H1 (cell line): ENCODE measurements at regions not wholly inside any gene's neighbourhood (a gene's known extent, or its start where the extent isn't known, plus 50 kb on each side); places are given as distances from the start of the nearest gene placed in this dataset.

ENCODE experiments used
- CTCF ChIA-PET: fragments of 300-600 bp; sonication (Branson Sonifier 250); formaldehyde crosslinking; loops from one replicate; lab custom pipeline; 2021; ENCODE audit not compliant: partially characterized antibody; lab: Charles Lee
- POLR2A ChIA-PET: fragments of 300-600 bp; sonication (Branson Sonifier 250); formaldehyde crosslinking; loops from one replicate; lab custom pipeline; 2021; ENCODE audit warnings: inconsistent platforms; ENCODE audit not compliant: partially characterized antibody; lab: Charles Lee
- DNase-seq, 2 experiments: peaks; one replicate each; pipeline versions ENCODE4 v3.0.0 to v3.0.0-alpha.2; 2010 to 2022; ENCODE audit warnings: low spot score in 2 of 2, low read depth in 1 of 2, mixed read lengths in 1 of 2
- FAIRE-seq: peaks from 2 replicates; lab custom pipeline; 2011; peaks lifted over from hg19 to GRCh38; lab: Jason Lieb, UNC
- H2AFZ ChIP-seq: 2 replicates; pipeline ENCODE4 v1.8.1; 2012; ENCODE audit warnings: low read length, inconsistent platforms
- H2AK5ac ChIP-seq: 2 replicates; pipeline ENCODE4 v1.6.1; 2013; ENCODE audit warnings: low read depth, low read length
- H2BK120ac ChIP-seq: replicated peaks from 2 replicates; pipeline ENCODE3; 2013; ENCODE audit warnings: low read depth, low read length, inconsistent platforms
- H2BK12ac ChIP-seq: 2 replicates; pipeline ENCODE4 v1.6.1; 2013; ENCODE audit warnings: low read depth, low read length
- H2BK15ac ChIP-seq: 2 replicates; pipeline ENCODE4 v1.6.1; 2013; ENCODE audit warnings: low read length
- H2BK20ac ChIP-seq: 2 replicates; pipeline ENCODE4 v1.6.1; 2013; ENCODE audit warnings: low read length
- H2BK5ac ChIP-seq: 2 replicates; pipeline ENCODE4 v1.6.1; 2013; ENCODE audit warnings: low read depth, low read length
- H3K14ac ChIP-seq: 2 replicates; pipeline ENCODE4 v1.6.1; 2013; ENCODE audit warnings: inconsistent platforms; ENCODE audit not compliant: insufficient read length
- H3K18ac ChIP-seq: 2 replicates; pipeline ENCODE4 v1.6.1; 2013; ENCODE audit warnings: low read length; ENCODE audit errors: extremely low read depth
- H3K23ac ChIP-seq: 2 replicates; pipeline ENCODE4 v1.6.1; 2013; ENCODE audit warnings: inconsistent platforms; ENCODE audit not compliant: insufficient read length
- H3K23me2 ChIP-seq: 2 replicates; pipeline ENCODE4 v1.6.1; 2013; ENCODE audit warnings: low read depth, low read length
- H3K27ac ChIP-seq: 2 replicates; pipeline ENCODE4 v1.6.1; 2011; ENCODE audit warnings: low read depth, low read length, inconsistent platforms
- H3K27me3 ChIP-seq, 4 experiments: replicated peaks in 1 of 4; 1 replicate in 1 of 4; 2 replicates in 3 of 4; pipeline versions ENCODE4 v1.6.1 to v1.8.1; 2011 to 2013; ENCODE audit warnings: low read length in 3 of 4, mild to moderate bottlenecking in 3 of 4, inconsistent platforms in 2 of 4, mixed read lengths in 2 of 4, moderate library complexity in 1 of 4; ENCODE audit not compliant: control insufficient read depth in 3 of 4, insufficient read depth in 3 of 4; ENCODE audit errors: extremely low read depth in 1 of 4
- H3K36me3 ChIP-seq, 4 experiments: 2 replicates each; pipeline versions ENCODE4 v1.6.1 to v1.8.1; 2011 to 2013; ENCODE audit warnings: mild to moderate bottlenecking in 4 of 4, low read length in 3 of 4, moderate library complexity in 2 of 4, control low read depth in 1 of 4, inconsistent platforms in 1 of 4; ENCODE audit not compliant: insufficient read depth in 4 of 4, control insufficient read depth in 2 of 4
- H3K4ac ChIP-seq: replicated peaks from 2 replicates; pipeline ENCODE3; 2013; ENCODE audit warnings: low read length, low read depth, mixed read lengths, inconsistent platforms; ENCODE audit not compliant: insufficient read length
- H3K4me1 ChIP-seq, 4 experiments: replicated peaks in 1 of 4; 1 replicate in 1 of 4; 2 replicates in 3 of 4; pipeline versions ENCODE4 v1.6.1 to v1.8.1; 2011 to 2013; ENCODE audit warnings: low read length in 3 of 4, inconsistent platforms in 2 of 4, mixed read lengths in 1 of 4; ENCODE audit not compliant: insufficient read depth in 4 of 4, control insufficient read depth in 3 of 4
- H3K4me2 ChIP-seq, 2 experiments: 2 replicates each; pipeline versions ENCODE4 v1.6.1 to v1.8.1; 2011 to 2013; ENCODE audit warnings: low read depth in 2 of 2, low read length in 2 of 2, control low read depth in 1 of 2, inconsistent platforms in 1 of 2, mild to moderate bottlenecking in 1 of 2; ENCODE audit not compliant: insufficient read depth in 1 of 2
- H3K4me3 ChIP-seq, 4 experiments: fragments of 200-600, 300-600 bp in 1 of 4; sonication (generic), shearing (Covaris generic), sonication (Bioruptor Twin) in 1 of 4; 2 replicates each; pipeline versions ENCODE4 v1.5.1 to v1.8.1; 2011 to 2016; ENCODE audit warnings: low read length in 4 of 4, low read depth in 3 of 4, control low read depth in 2 of 4, inconsistent platforms in 2 of 4, mild to moderate bottlenecking in 2 of 4, mixed read lengths in 1 of 4, moderate library complexity in 1 of 4; ENCODE audit not compliant: insufficient read depth in 2 of 4; ENCODE audit errors: extremely low read depth in 1 of 4
- H3K56ac ChIP-seq: replicated peaks from 2 replicates; pipeline ENCODE3; 2013; ENCODE audit warnings: low read depth, mild to moderate bottlenecking, mixed read lengths, low read length, inconsistent platforms; ENCODE audit not compliant: insufficient read length
- H3K79me1 ChIP-seq: 2 replicates; pipeline ENCODE4 v1.6.1; 2013; ENCODE audit warnings: low read depth, low read length, control low read depth
- H3K79me2 ChIP-seq, 2 experiments: 2 replicates each; pipeline versions ENCODE4 v1.6.1 to v1.8.1; 2012 to 2013; ENCODE audit warnings: low read length in 2 of 2, mild to moderate bottlenecking in 2 of 2, inconsistent platforms in 1 of 2; ENCODE audit not compliant: insufficient read depth in 2 of 2, control insufficient read depth in 1 of 2
- H3K9ac ChIP-seq, 4 experiments: replicated peaks in 1 of 4; 1 replicate in 1 of 4; 2 replicates in 3 of 4; pipeline versions ENCODE4 v1.6.1 to v1.8.1; 2011 to 2013; ENCODE audit warnings: low read depth in 3 of 4, low read length in 3 of 4, control low read depth in 2 of 4, mild to moderate bottlenecking in 2 of 4, moderate library complexity in 2 of 4, inconsistent platforms in 1 of 4; ENCODE audit errors: extremely low read depth in 1 of 4
- H3K9me3 ChIP-seq, 2 experiments: 2 replicates each; pipeline versions ENCODE4 v1.6.1 to v1.8.1; 2012 to 2013; ENCODE audit warnings: mild to moderate bottlenecking in 2 of 2, moderate library complexity in 2 of 2, control low read depth in 1 of 2, inconsistent platforms in 1 of 2, low read depth in 1 of 2, low read length in 1 of 2, mixed read lengths in 1 of 2; ENCODE audit not compliant: insufficient read depth in 2 of 2
- H4K20me1 ChIP-seq, 2 experiments: replicated peaks in 1 of 2; 2 replicates each; pipeline versions ENCODE3 to v1.8.1; 2011 to 2013; ENCODE audit warnings: inconsistent platforms in 2 of 2, low read length in 2 of 2, mild to moderate bottlenecking in 1 of 2; ENCODE audit not compliant: insufficient read depth in 2 of 2, control insufficient read depth in 1 of 2
- H4K5ac ChIP-seq: 2 replicates; pipeline ENCODE4 v1.6.1; 2013; ENCODE audit warnings: low read length, low read depth, mixed read lengths, inconsistent platforms; ENCODE audit not compliant: insufficient read length
- H4K8ac ChIP-seq: 2 replicates; pipeline ENCODE4 v1.8.0; 2013; ENCODE audit warnings: mild to moderate bottlenecking, moderate library complexity, low read length, inconsistent platforms; ENCODE audit not compliant: insufficient read depth; ENCODE audit errors: extremely low read depth
- H4K91ac ChIP-seq: replicated peaks from 2 replicates; pipeline ENCODE3; 2013; ENCODE audit warnings: low read length, mixed read lengths, inconsistent platforms; ENCODE audit not compliant: insufficient read length
- CHD2 ChIP-seq: IDR thresholded peaks from 2 replicates; pipeline ENCODE4 v1.6.1; 2012; ENCODE audit warnings: low read length, improper control_type of control experiment
- GABPA ChIP-seq: IDR thresholded peaks from 2 replicates; pipeline ENCODE4 v1.6.1; 2011; ENCODE audit warnings: mild to moderate bottlenecking, low read length, moderate library complexity, borderline replicate concordance; ENCODE audit not compliant: insufficient read depth
- KDM5A ChIP-seq: fragments of 200-600 bp; IDR thresholded peaks from 2 replicates; pipeline ENCODE4 v1.7.1; 2012; ENCODE audit warnings: mild to moderate bottlenecking, low read length, inconsistent platforms, mixed read lengths
- POLR2AphosphoS5 ChIP-seq: IDR thresholded peaks from 2 replicates; pipeline ENCODE4 v1.6.1; 2011; ENCODE audit warnings: low read depth, low read length
- SAP30 ChIP-seq: fragments of 300-600 bp; sonication (generic); IDR thresholded peaks from 2 replicates; pipeline ENCODE4 v1.7.1; 2012; ENCODE audit warnings: low read length, moderate library complexity, mild to moderate bottlenecking, inconsistent platforms; ENCODE audit not compliant: insufficient read depth, insufficient replicate concordance
- WGBS, 2 experiments: shearing (Covaris generic) in 1 of 2; methylation state at CpG; one replicate each; pipeline versions ENCODE4 v1.1.6 to v1.1.7; 2013 to 2015; ENCODE audit warnings: low lambda C conversion rate in 2 of 2, mixed read lengths in 2 of 2, inconsistent platforms in 1 of 2, low coverage in 1 of 2, missing lambda C conversion rate in 1 of 2; ENCODE audit not compliant: insufficient replicate concordance in 2 of 2, insufficient coverage in 1 of 2, insufficient read length in 1 of 2; ENCODE audit errors: extremely low coverage in 1 of 2, missing lambda C conversion rate in 1 of 2; 5-methylcytosine and 5-hydroxymethylcytosine counted together

- no peak overlapping the region for H4K91ac ChIP-seq
- H4K8ac ChIP-seq: no peak overlapping the region
- H2AFZ ChIP-seq: no peak overlapping the region
- H3K23me2 ChIP-seq: no peaks in the 10 kb centered on the region; the same call in 1 of the 2 replicates
- FAIRE-seq: no peak
- POLR2A ChIA-PET: no interaction called here
- H3K4me1 ChIP-seq: no peaks in the 10 kb centered on the region
- H3K56ac ChIP-seq: no peak overlapping the region
- no peaks in the 10 kb centered on the region for H3K79me2 ChIP-seq
- H3K4me3 ChIP-seq: no peak overlapping the region
- no peak overlapping the region for H3K4me2 ChIP-seq
- no peak overlapping the region for H3K23ac ChIP-seq
- H2BK5ac ChIP-seq: no peak overlapping the region
- DNase-seq: no peak
- no peaks in the 10 kb centered on the region for H4K20me1 ChIP-seq
- H3K9ac ChIP-seq: no peak overlapping the region
- CTCF ChIA-PET: interaction anchor here (1.4 to 7.0 kb wide), 3 partner anchors 20 to 72 kb away, joined by 4 to 39 read pairs (median 7); no protein-coding TSS in a partner anchor
- no peak overlapping the region for H3K14ac ChIP-seq
- no peak overlapping the region for H2BK15ac ChIP-seq
- no peaks in the 10 kb centered on the region for H3K27me3 ChIP-seq
- no peak for TF ChIP-seq KDM5A
- no peak for TF ChIP-seq GABPA
- no peak for TF ChIP-seq SAP30
- TF ChIP-seq POLR2AphosphoS5: no peak
- TF ChIP-seq CHD2: no peak
- no peak overlapping the region for H2BK20ac ChIP-seq
- no peak overlapping the region for H3K4ac ChIP-seq
- H3K27ac ChIP-seq: no peak overlapping the region
- no peak overlapping the region for H2BK120ac ChIP-seq
- no peak overlapping the region for H2BK12ac ChIP-seq
- H3K36me3 ChIP-seq: no peaks in the 10 kb centered on the region
- no peak overlapping the region for H4K5ac ChIP-seq
- WGBS, 2 experiments: 93% methylated on average over 6 of the region's 6 CpGs; no CpG with 5 or more reads in 1 of the 2 experiments
- no peak overlapping the region for H2AK5ac ChIP-seq
- no peaks in the 10 kb centered on the region for H3K79me1 ChIP-seq
- H3K18ac ChIP-seq: no peak overlapping the region
- no peaks in the 10 kb centered on the region for H3K9me3 ChIP-seq
Measured at GRCh38 chr7:93693796-93694195, 119.3 kb upstream of the CALCR start.
